NCI-H128 (cell line): ENCODE measurements at regions not wholly inside any gene's neighbourhood (a gene's known extent, or its start where the extent isn't known, plus 50 kb on each side); places are given as distances from the start of the nearest gene placed in this dataset.

Experiments used
- DNase-seq: peaks from one replicate; lab custom pipeline; 2025; ENCODE audit not compliant: unreplicated experiment; lab: John Stamatoyannopoulos, UW

DNA sequence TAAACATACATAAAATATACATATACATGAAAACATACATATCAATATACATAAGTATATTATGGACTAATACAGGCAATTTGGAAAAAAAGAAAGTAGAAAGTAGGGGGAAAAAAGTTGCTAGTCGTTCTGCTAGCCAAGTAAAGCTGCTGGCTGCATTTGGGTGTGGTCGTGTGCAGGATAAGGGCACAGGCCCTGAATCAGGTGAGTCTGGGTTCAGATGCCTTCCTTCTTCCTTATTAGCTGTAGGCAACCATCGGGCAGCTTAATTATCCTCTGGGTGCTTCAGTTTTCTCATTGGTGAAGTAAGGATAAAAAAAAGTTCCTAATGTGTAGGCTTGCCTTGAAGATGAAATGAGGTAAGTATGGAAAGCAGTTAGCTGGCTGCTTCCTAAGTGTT is 59.2 kb upstream of the SPRY4 start:
- DNase-seq = no peak

DNA sequence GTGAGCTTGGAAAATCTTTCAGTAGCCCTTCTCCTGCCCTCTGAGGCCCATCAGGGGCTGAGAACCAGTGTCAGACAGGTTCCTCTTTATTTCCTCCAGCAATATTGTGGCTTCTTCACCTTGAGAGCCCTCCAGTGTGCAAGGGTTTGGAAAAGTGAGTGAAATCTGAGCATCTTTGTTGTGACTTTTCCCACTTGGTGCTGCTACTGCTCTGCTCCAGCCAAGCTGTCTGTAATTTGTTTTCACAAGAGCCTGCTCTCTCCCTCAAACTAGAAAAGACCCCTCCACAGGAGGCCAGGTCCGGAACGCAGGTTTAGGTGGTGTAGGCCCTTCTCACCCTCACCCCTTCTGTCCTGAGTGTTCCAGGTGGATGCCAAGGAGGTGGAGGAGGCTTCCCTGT is 57.4 kb upstream of the SPRY4 start:
- DNase-seq = no peak

- no peak for DNase-seq
Observed at GRCh38 chr5:142378737-142379634, 54.2 kb upstream of the SPRY4 start.

GRCh38 chr5:142375944-142376411 is 51.2 kb upstream of the SPRY4 start:
- no peak for DNase-seq
